GM12864 (cell line): ENCODE measurements at regions not wholly inside any gene's neighbourhood (a gene's known extent, or its start where the extent isn't known, plus 50 kb on each side); places are given as distances from the start of the nearest gene placed in this dataset.

Source experiments
- DNase-seq: peaks from one replicate; pipeline ENCODE4 v3.0.0-alpha.2; 2011; ENCODE audit warnings: low read depth
- H3K4me3 ChIP-seq: 2 replicates; pipeline ENCODE4 v1.5.1; 2011; ENCODE audit warnings: mild to moderate bottlenecking, low read depth, low read length, control low read depth
- CTCF ChIP-seq: IDR thresholded peaks from 2 replicates; pipeline ENCODE4 v1.5.1; 2011; ENCODE audit warnings: low read depth, mild to moderate bottlenecking, moderate library complexity, low read length, control low read depth, inconsistent platforms; ENCODE audit errors: missing control alignments

DNA sequence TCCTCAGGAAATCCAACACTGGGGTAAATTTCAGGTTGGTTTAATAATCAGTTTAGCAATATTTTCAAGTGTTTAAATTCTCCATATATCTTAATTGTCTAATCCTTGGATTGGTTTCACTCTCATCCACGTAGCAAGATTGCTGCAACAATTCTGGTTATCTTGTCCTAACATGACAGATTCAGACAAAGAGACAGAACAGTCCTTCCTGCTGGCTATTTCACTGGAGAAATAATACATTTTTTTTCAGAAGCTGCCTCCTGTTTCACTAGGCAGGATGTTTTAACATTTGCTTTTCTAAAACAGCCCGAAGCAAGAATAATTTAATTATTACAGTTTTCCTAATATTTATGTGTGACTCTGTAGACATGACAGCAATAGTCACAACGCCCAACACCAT lies 2011.2 kb downstream of the NCAM2 start:
- no peak overlapping the region for H3K4me3 ChIP-seq
- no peak for TF ChIP-seq CTCF
- no peak for DNase-seq

DNA sequence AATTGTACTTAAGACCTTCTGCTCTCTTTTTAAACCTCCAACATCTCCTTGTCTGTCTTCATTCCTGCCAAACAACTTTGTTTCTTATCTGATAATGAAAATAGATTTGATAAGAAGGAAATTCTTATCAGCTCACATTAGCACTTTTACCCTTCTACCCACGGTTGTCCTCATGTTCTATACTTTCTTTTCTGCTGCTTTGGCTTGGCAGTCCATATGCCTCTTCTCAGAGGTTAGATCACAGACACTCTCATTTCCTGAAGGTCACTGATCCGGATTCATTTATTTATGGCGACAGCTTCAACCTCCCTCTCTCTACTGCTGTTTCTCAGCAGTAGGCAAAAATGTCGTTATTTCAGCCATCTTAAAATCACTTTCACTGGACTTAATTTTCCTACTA lies 2015.8 kb downstream of the NCAM2 start:
- DNase-seq: no peak
- TF ChIP-seq CTCF: no peak
- no peak overlapping the region for H3K4me3 ChIP-seq

- no peak for TF ChIP-seq CTCF
- no peak for DNase-seq
- H3K4me3 ChIP-seq: no peak overlapping the region
Observed at GRCh38 chr21:23016617-23017016, 2018.4 kb downstream of the NCAM2 start.

GRCh38 chr21:23017989-23018388 lies 2019.8 kb downstream of the NCAM2 start:
- no peak overlapping the region for H3K4me3 ChIP-seq

DNA sequence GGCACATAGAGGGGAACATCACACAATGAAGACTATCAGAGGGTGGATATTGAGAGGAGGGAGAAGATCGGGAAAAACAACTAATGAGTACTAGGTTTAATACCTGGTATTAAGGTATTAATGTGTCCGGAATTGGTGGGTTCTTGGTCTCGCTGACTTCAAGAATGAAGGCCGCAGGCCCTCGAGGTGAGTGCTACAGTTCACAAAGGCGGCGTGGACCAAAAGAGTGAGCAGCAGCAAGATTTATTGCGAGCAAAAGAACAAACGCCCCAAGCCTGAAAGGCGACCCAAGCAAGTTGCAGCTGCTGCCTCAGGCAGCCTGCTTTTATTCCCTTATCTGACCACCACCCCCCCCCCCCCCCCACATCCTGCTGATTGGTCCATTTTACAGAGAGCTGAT lies 2022.8 kb downstream of the NCAM2 start:
- H3K4me3 ChIP-seq: no peak overlapping the region
- no peak for TF ChIP-seq CTCF
- DNase-seq: no peak

More at GRCh38 chr21:23017989-23018388, 2019.8 kb downstream of the NCAM2 start:
- no peak for DNase-seq
- no peak for TF ChIP-seq CTCF

GRCh38 chr21:23021481-23021880 lies 2023.3 kb downstream of the NCAM2 start:
- no peak for DNase-seq
- no peak overlapping the region for H3K4me3 ChIP-seq
- no peak for TF ChIP-seq CTCF

GRCh38 chr21:23026878-23027277 lies 2028.7 kb downstream of the NCAM2 start:
- DNase-seq: no peak
- TF ChIP-seq CTCF: no peak
- H3K4me3 ChIP-seq: no peak overlapping the region
